ENCODE measurements at regions not wholly inside any gene's neighbourhood (a gene's known extent, or its start where the extent isn't known, plus 50 kb on each side); places are given as distances from the start of the nearest gene placed in this dataset.

DNA sequence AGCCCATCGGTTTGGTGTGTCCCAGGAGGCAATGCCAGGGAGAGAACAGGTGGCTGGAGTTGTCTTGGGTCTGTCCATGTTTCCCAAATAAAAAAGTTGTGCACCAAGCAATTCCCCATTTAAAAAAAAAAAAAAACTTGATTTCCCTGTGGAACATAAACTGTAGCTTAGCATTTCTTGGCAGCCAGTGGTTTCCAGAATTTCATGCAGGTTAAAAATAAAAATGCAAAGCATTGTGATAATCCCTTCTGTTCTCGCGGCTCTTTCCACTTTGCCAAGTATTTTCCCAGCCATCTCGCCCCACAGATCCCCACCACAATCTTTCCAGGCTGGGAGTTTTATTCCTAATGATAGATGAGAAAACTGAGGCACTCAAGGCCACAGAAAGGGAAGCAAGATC lies 51.4 kb upstream of the MSX1 start:
- POLR2A ChIA-PET, result no interaction called here

DNA sequence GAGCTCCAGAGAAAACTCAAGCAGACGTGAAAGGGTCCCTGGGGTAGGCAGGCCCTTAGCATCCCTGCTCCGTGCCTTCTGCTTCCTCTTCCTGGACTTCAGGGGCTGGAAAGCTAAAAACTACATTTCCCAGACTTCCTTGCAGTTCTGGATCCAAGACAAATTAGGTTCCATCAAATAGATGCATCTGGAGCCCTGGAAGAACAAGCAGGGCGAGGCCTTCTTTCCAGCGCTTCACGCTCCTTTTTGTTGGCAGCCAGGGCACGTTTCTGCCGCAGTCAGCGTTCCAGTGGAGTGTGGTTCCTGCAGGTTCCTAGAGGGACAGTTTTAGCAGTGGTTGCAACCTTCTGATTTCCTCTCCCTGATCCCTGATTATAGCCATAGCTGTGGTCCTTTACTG lies 53.6 kb upstream of the MSX1 start:
- POLR2A ChIA-PET, result no interaction called here
- DNase-seq, result no peak
- H3K27me3 ChIP-seq (replicated peaks in 2 of 5; ENCODE audit: control insufficient read depth in 4 of 5, insufficient read depth in 5 of 5, low read length in 4 of 5), result no peaks in the 10 kb centered on the region
- no peaks in the 10 kb centered on the region for H3K4me1 ChIP-seq (ENCODE audit: control extremely low read depth in 1 of 4, control insufficient read depth in 4 of 4, insufficient read depth in 4 of 4, low read length in 3 of 4)
- 93% methylated on average over 7 of the region's 8 CpGs for WGBS (ENCODE audit: insufficient coverage)
- no peak overlapping the region for H3K27ac ChIP-seq (ENCODE audit: insufficient read depth in 1 of 2, low read depth in 1 of 2, low read length in 2 of 2, poor library complexity in 1 of 2, severe bottlenecking in 2 of 2)
- CTCF ChIA-PET, result no interaction called here
- H3K4me3 ChIP-seq (ENCODE audit: control insufficient read depth in 1 of 7, extremely low read depth in 1 of 7, insufficient read depth in 4 of 7, low read depth in 2 of 7, low read length in 6 of 7), result no peak overlapping the region
- H3K36me3 ChIP-seq (ENCODE audit: control insufficient read depth in 4 of 4, insufficient read depth in 4 of 4, low read length in 3 of 4), result no peaks in the 10 kb centered on the region
- peaks cover 0 to 14% (median 4%) of the 10 kb centered on the region in 5 experiments for H3K9me3 ChIP-seq (ENCODE audit: control extremely low read depth in 1 of 5, control insufficient read depth in 4 of 5, insufficient read depth in 2 of 5, low read depth in 1 of 5, low read length in 4 of 5)

More for the DNA sequence above, 51.4 kb upstream of the MSX1 start:
- Histone ChIP-seq H3K4me1 (ENCODE audit: control extremely low read depth in 1 of 4, control insufficient read depth in 4 of 4, insufficient read depth in 4 of 4, low read length in 3 of 4) (no peaks in the 10 kb centered on the region), H3K4me3 (ENCODE audit: control insufficient read depth in 1 of 7, extremely low read depth in 1 of 7, insufficient read depth in 4 of 7, low read depth in 2 of 7, low read length in 6 of 7) (no peak overlapping the region), H3K36me3 (ENCODE audit: control insufficient read depth in 4 of 4, insufficient read depth in 4 of 4, low read length in 3 of 4) (no peaks in the 10 kb centered on the region), H3K27me3 (replicated peaks in 2 of 5; ENCODE audit: control insufficient read depth in 4 of 5, insufficient read depth in 5 of 5, low read length in 4 of 5) (no peaks in the 10 kb centered on the region), H3K9me3 (ENCODE audit: control extremely low read depth in 1 of 5, control insufficient read depth in 4 of 5, insufficient read depth in 2 of 5, low read depth in 1 of 5, low read length in 4 of 5) (peaks cover 0 to 14% (median 4%) of the 10 kb centered on the region in 5 experiments), H3K27ac (ENCODE audit: insufficient read depth in 1 of 2, low read depth in 1 of 2, low read length in 2 of 2, poor library complexity in 1 of 2, severe bottlenecking in 2 of 2) (no peak overlapping the region)
- no peak for DNase-seq
- CTCF ChIA-PET, result no interaction called here
- WGBS (ENCODE audit: insufficient coverage), result 100% methylated on average over 4 of the region's 4 CpGs

DNA sequence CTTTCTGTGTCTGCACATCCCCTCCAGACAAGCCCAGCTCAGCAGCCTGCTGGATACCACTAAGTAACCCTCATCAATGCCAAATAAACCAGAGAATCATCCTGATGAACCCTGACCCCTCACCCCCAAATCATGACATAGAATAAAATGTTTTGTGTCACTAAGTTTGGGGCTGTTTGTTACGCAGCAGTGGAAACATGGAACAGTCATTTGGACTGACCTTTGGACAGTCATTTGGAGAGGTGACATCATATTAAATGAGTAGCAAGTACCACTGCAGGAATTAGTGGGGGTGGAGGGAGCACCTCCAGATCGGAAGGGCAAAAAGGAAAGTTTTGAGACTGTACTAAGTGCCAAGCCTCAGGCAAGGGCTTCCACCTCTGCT lies 55.6 kb upstream of the MSX1 start:
- no peak overlapping the region for H3K27ac ChIP-seq (ENCODE audit: insufficient read depth in 1 of 2, low read depth in 1 of 2, low read length in 2 of 2, poor library complexity in 1 of 2, severe bottlenecking in 2 of 2)
- DNase-seq, result no peak
- H3K9me3 ChIP-seq (ENCODE audit: control extremely low read depth in 1 of 5, control insufficient read depth in 4 of 5, insufficient read depth in 2 of 5, low read depth in 1 of 5, low read length in 4 of 5), result peaks cover 0 to 6% (median 2%) of the 10 kb centered on the region in 5 experiments
- H3K4me1 ChIP-seq (ENCODE audit: control extremely low read depth in 1 of 4, control insufficient read depth in 4 of 4, insufficient read depth in 4 of 4, low read length in 3 of 4), result no peaks in the 10 kb centered on the region
- WGBS (ENCODE audit: insufficient coverage), result 85% methylated on average over 2 of the region's 2 CpGs
- ChIA-PET POLR2A (no interaction called here), CTCF (no interaction called here)
- no peaks in the 10 kb centered on the region for H3K27me3 ChIP-seq (replicated peaks in 2 of 5; ENCODE audit: control insufficient read depth in 4 of 5, insufficient read depth in 5 of 5, low read length in 4 of 5)
- no peaks in the 10 kb centered on the region for H3K36me3 ChIP-seq (ENCODE audit: control insufficient read depth in 4 of 4, insufficient read depth in 4 of 4, low read length in 3 of 4)
- H3K4me3 ChIP-seq (ENCODE audit: control insufficient read depth in 1 of 7, extremely low read depth in 1 of 7, insufficient read depth in 4 of 7, low read depth in 2 of 7, low read length in 6 of 7), result no peak overlapping the region

DNA sequence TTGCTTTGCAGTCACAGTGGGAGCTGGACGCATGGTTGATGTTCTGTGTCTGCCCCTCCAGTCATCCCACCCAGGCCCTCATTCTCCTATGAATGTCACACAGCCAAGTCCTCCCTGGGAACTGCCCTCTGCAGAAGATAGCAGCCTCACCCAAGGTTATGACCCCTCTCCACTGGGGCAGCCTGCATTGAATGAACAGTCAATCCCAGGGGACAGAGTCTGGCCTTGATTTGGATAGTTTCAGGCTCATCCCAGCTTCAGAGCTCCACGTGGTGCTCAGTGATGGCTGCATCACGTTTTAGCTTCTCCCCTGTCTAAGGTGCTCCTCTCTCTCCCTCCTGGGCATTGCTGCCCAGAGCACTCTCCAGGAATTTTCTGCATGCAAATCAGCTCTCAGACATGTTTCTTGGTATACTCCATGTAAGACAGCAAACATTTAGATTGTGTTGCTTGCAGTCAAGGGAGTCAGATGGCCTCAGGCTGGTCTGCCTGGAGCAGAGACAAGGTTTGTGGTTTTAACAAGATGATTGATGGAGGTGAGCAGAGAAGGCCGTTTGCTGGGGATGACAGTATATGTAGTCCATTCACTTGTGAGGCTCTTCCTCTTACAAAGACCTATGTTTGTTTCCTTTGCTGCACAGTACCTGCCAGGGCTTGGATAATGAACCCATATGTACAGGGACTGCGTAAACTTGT lies 56.1 kb upstream of the MSX1 start:
- ChIA-PET CTCF (interaction anchor here (0.7 kb wide), 1 partner anchor 14 kb away, joined by 3 read pairs; no protein-coding TSS in a partner anchor), POLR2A (no interaction called here)
- Histone ChIP-seq H3K36me3 (ENCODE audit: control insufficient read depth in 4 of 4, insufficient read depth in 4 of 4, low read length in 3 of 4) (no peaks in the 10 kb centered on the region), H3K9me3 (ENCODE audit: control extremely low read depth in 1 of 5, control insufficient read depth in 4 of 5, insufficient read depth in 2 of 5, low read depth in 1 of 5, low read length in 4 of 5) (peaks cover 0 to 6% (median 2%) of the 10 kb centered on the region in 5 experiments), H3K4me1 (ENCODE audit: control extremely low read depth in 1 of 4, control insufficient read depth in 4 of 4, insufficient read depth in 4 of 4, low read length in 3 of 4) (no peaks in the 10 kb centered on the region), H3K27ac (ENCODE audit: insufficient read depth in 1 of 2, low read depth in 1 of 2, low read length in 2 of 2, poor library complexity in 1 of 2, severe bottlenecking in 2 of 2) (no peak overlapping the region), H3K4me3 (ENCODE audit: control insufficient read depth in 1 of 7, extremely low read depth in 1 of 7, insufficient read depth in 4 of 7, low read depth in 2 of 7, low read length in 6 of 7) (no peak overlapping the region), H3K27me3 (replicated peaks in 2 of 5; ENCODE audit: control insufficient read depth in 4 of 5, insufficient read depth in 5 of 5, low read length in 4 of 5) (no peaks in the 10 kb centered on the region)
- 77% methylated on average over 5 of the region's 5 CpGs for WGBS (ENCODE audit: insufficient coverage)
- no peak for DNase-seq

DNA sequence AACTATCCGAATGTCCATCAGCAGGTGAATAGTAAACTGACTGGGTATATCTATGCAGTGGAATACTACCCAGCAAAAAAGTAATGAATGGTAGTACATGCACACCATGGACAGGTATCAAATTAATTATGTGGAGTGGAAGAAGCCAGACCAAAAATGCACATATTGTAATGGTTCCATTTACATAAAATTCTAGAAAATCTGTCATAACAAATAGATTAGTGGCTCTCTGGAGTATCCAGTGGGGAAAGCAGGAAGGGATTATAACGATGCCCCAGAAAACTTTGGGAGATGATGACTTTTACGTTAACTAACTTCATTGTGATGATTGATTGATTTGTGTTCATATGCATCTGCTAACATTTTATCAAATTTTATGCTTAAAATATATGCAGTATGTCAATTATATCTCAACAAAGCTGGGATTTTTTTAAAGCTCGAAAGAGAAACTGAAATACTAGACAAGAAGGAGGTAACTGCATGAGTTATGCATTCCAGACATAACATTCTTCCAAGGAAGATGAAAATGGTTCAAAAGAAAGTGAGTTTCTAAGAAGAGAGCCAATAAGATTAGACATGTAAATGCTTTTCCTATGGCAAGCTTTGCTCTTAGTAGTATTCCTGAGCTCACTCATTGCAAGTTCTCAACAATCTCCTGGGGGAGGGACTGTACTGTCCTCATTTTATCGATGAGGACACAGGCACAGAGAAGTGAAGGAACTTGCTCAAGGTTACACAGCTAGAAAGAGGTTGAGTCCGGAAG lies 58.6 kb upstream of the MSX1 start:
- POLR2A ChIA-PET, result no interaction called here
- Histone ChIP-seq H3K4me3 (ENCODE audit: control insufficient read depth in 1 of 7, extremely low read depth in 1 of 7, insufficient read depth in 4 of 7, low read depth in 2 of 7, low read length in 6 of 7) (no peak overlapping the region), H3K27ac (ENCODE audit: insufficient read depth in 1 of 2, low read depth in 1 of 2, low read length in 2 of 2, poor library complexity in 1 of 2, severe bottlenecking in 2 of 2) (no peak overlapping the region), H3K27me3 (replicated peaks in 2 of 5; ENCODE audit: control insufficient read depth in 4 of 5, insufficient read depth in 5 of 5, low read length in 4 of 5) (no peaks in the 10 kb centered on the region), H3K9me3 (ENCODE audit: control extremely low read depth in 1 of 5, control insufficient read depth in 4 of 5, insufficient read depth in 2 of 5, low read depth in 1 of 5, low read length in 4 of 5) (peaks cover 0 to 9% (median 6%) of the 10 kb centered on the region in 5 experiments), H3K4me1 (ENCODE audit: control extremely low read depth in 1 of 4, control insufficient read depth in 4 of 4, insufficient read depth in 4 of 4, low read length in 3 of 4) (no peaks in the 10 kb centered on the region), H3K36me3 (ENCODE audit: control insufficient read depth in 4 of 4, insufficient read depth in 4 of 4, low read length in 3 of 4) (no peaks in the 10 kb centered on the region)
- no peak for DNase-seq
- WGBS (ENCODE audit: insufficient coverage), result 100% methylated on average over 2 of the region's 6 CpGs
- CTCF ChIA-PET, result no interaction called here

DNA sequence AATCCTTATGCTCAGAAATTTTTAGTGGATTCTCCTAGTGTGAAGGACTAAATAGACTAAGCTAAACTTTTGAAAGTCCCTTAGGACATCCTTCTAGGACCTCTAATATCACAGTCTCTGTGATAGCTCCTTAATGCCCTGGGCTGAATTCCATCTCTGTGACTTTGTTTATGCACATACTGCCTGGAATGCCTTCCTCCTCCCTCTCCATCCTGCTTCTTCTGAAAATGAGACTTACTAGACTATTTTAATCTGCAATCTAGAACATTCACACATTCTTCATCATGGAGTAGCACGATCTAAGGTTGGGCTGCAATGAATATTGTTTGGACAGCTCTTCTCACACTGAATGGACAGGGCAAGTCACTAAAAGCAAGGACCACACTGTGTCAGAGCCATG lies 65.0 kb upstream of the MSX1 start:
- no peak overlapping the region for H3K4me3 ChIP-seq (ENCODE audit: control insufficient read depth in 1 of 7, extremely low read depth in 1 of 7, insufficient read depth in 4 of 7, low read depth in 2 of 7, low read length in 6 of 7)
- no peak overlapping the region for H3K27ac ChIP-seq (ENCODE audit: insufficient read depth in 1 of 2, low read depth in 1 of 2, low read length in 2 of 2, poor library complexity in 1 of 2, severe bottlenecking in 2 of 2)
- peaks cover 2 to 24% (median 11%) of the 10 kb centered on the region in 5 experiments for H3K9me3 ChIP-seq (ENCODE audit: control extremely low read depth in 1 of 5, control insufficient read depth in 4 of 5, insufficient read depth in 2 of 5, low read depth in 1 of 5, low read length in 4 of 5)
- POLR2A ChIA-PET, result no interaction called here
- 100% methylated on average over 1 of the region's 1 CpG for WGBS (ENCODE audit: insufficient coverage)
- H3K36me3 ChIP-seq (ENCODE audit: control insufficient read depth in 4 of 4, insufficient read depth in 4 of 4, low read length in 3 of 4), result no peaks in the 10 kb centered on the region
- no peaks in the 10 kb centered on the region for H3K27me3 ChIP-seq (replicated peaks in 2 of 5; ENCODE audit: control insufficient read depth in 4 of 5, insufficient read depth in 5 of 5, low read length in 4 of 5)
- no peaks in the 10 kb centered on the region for H3K4me1 ChIP-seq (ENCODE audit: control extremely low read depth in 1 of 4, control insufficient read depth in 4 of 4, insufficient read depth in 4 of 4, low read length in 3 of 4)
- DNase-seq, result no peak
- CTCF ChIA-PET, result no interaction called here

DNA sequence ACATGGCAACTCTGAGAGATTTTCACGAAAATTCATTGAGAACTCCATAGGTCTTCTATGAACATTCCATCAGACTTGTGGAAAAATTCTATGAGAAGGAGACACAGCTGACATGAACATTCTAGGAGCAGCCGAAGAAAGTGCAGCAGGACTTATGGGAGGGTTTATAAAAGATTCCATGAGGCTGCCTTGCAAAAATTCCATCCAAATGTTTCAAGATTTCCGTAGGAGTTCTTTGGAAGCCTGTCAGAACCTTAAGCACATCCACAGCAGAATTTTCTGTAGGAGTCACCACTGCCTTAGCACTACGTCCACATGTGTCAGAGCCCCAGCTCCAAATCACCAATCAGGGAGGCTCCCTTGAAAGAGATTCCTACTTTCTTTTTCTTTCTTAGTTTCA lies 67.0 kb upstream of the MSX1 start:
- Histone ChIP-seq H3K27ac (ENCODE audit: insufficient read depth in 1 of 2, low read depth in 1 of 2, low read length in 2 of 2, poor library complexity in 1 of 2, severe bottlenecking in 2 of 2) (no peak overlapping the region), H3K4me3 (ENCODE audit: control insufficient read depth in 1 of 7, extremely low read depth in 1 of 7, insufficient read depth in 4 of 7, low read depth in 2 of 7, low read length in 6 of 7) (no peak overlapping the region), H3K27me3 (replicated peaks in 2 of 5; ENCODE audit: control insufficient read depth in 4 of 5, insufficient read depth in 5 of 5, low read length in 4 of 5) (no peaks in the 10 kb centered on the region), H3K9me3 (ENCODE audit: control extremely low read depth in 1 of 5, control insufficient read depth in 4 of 5, insufficient read depth in 2 of 5, low read depth in 1 of 5, low read length in 4 of 5) (peaks cover 1 to 31% (median 18%) of the 10 kb centered on the region in 5 experiments), H3K4me1 (ENCODE audit: control extremely low read depth in 1 of 4, control insufficient read depth in 4 of 4, insufficient read depth in 4 of 4, low read length in 3 of 4) (peaks cover 0 to under 1% (median 0%) of the 10 kb centered on the region in 4 experiments), H3K36me3 (ENCODE audit: control insufficient read depth in 4 of 4, insufficient read depth in 4 of 4, low read length in 3 of 4) (no peaks in the 10 kb centered on the region)
- ChIA-PET CTCF (no interaction called here), POLR2A (no interaction called here)
- 97% methylated on average over 4 of the region's 4 CpGs for WGBS (ENCODE audit: insufficient coverage)
- DNase-seq, result no peak
